ENCODE measurements at regions not wholly inside any gene's neighbourhood (a gene's known extent, or its start where the extent isn't known, plus 50 kb on each side); places are given as distances from the start of the nearest gene placed in this dataset.

DNA sequence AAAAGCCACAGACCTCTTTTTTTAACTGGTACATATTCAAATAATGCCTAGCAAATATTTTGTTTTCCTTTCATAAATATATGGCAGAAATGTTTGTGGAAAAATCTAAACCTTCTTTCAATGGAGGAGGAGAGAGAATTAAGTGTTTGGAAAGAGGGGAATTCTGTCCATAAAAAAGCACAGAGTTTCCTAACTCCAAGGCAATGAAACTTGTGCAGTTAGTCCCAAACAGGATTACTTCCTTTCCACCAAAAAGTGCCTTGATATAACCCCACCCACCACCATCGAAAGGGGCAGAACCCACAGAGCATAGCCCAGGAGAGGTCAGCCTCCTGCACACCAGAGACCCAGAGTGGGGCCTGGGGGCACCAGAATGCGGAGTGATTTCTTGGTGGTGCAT, 106.3 kb downstream of the OGFRL1 start:
- TF ChIP-seq, protein P1, sequence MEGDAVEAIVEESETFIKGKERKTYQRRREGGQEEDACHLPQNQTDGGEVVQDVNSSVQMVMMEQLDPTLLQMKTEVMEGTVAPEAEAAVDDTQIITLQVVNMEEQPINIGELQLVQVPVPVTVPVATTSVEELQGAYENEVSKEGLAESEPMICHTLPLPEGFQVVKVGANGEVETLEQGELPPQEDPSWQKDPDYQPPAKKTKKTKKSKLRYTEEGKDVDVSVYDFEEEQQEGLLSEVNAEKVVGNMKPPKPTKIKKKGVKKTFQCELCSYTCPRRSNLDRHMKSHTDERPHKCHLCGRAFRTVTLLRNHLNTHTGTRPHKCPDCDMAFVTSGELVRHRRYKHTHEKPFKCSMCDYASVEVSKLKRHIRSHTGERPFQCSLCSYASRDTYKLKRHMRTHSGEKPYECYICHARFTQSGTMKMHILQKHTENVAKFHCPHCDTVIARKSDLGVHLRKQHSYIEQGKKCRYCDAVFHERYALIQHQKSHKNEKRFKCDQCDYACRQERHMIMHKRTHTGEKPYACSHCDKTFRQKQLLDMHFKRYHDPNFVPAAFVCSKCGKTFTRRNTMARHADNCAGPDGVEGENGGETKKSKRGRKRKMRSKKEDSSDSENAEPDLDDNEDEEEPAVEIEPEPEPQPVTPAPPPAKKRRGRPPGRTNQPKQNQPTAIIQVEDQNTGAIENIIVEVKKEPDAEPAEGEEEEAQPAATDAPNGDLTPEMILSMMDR (IDR thresholded peaks at IDR 0.05), result no peak
- no peak for TF ChIP-seq POLR2A (IDR thresholded peaks at IDR 0.05)
